LoVo (cell line): ENCODE measurements at regions not wholly inside any gene's neighbourhood (a gene's known extent, or its start where the extent isn't known, plus 50 kb on each side); places are given as distances from the start of the nearest gene placed in this dataset.

ENCODE experiments used
- DNase-seq: peaks from one replicate; pipeline ENCODE4 v3.0.0-alpha.2; 2016; ENCODE audit warnings: low spot score

DNA sequence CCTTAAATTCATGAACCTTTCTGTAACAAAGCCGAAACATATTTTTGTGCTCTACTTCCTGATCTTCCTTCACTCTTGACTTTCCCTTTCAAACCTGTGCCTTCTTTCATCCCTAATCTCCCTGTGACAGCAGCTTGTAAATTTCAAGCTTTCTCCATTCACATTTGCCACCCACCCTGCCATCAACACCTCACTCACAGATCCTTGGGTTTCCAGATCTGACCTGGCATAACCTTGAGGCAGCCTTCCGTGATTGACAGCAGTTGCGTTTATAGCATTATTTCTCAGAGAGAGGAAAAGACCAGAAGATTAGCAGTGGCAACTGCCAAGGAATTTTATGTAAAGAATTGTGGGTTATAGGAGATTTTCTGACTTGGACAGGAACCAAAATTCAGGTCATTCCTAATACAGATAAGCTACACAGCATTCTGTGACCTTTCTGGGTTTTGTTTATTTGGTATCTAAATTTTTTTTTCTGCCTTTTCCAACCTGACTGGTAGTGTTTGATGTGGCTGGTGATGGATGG, 260.0 kb downstream of the NR2F1-AS1 start:
- no peak for DNase-seq

DNA sequence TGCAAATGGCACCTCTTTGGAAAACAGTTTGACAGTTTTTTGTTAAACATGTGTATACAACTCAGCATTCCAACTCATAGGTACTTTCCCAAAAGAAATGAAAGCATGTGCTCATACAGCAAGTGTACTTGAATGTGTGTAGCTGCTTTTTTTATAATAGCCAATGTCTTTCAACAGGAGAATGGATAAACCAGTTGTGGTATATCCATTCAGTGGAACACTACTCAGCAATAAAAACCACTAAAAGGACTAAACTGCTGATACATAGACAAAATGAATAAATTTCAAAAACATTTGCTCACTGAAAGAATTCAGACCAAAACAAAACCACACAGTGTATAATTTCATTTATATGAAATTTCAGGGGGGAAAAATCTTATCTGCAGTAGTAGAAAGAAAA, 267.3 kb downstream of the NR2F1-AS1 start:
- DNase-seq = no peak

DNA sequence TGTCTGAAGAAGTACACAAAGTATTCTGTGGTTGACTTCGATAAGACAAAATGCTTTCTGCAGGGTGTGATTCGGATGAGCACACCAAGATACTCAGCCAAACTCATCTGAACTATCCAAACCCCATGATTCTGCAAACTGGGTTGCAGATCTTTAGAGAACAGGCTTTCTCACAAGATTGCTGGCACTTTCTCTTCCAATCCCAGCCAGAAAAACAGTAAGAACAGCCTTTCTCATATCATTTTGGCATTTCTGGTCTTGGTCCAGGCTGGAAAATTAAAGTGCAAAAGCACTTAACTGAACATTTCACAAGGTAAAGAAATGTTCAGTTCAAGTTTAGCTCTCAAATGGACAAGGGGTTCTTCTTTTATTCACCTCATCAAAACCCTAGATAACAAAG, 269.1 kb downstream of the NR2F1-AS1 start:
- no peak for DNase-seq

DNA sequence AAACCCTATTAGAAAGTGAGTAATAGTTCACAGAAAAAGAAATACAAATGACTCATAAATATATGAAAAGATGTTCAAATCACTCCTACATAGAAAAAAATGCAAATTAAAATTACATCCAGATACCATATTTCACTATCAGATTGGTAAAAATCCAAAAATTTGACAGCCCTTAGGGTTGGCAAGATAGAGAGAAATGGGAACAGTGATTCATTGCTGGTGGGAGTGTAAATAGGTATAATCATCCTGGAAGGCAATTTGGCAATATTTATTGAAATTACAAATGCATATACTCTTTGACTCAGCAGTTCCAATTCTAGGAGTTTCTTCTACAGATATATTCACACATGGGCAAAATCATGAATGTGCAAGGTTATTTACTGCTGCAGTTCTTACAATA, 273.5 kb downstream of the NR2F1-AS1 start:
- no peak for DNase-seq

DNA sequence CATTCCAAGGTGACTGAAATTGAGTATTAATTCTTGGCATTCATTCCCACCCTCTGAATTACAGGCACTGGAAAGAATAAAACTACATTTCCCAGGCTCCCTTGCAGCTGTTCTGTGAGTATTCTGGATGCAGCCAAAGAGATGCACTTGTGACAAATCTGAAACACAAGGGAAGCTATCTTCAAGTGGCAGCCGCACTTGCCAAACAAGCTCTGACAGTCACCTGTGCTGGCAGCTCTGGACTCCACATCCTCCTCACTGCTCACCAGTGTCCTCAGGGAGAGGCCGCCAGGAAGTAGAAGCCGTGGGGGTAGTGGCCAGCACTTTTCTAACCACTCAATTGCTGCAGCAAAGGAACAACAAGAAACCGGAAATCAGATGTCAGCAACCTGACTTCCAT, 275.0 kb downstream of the NR2F1-AS1 start:
- DNase-seq = no peak

- no peak for DNase-seq
Observed at GRCh38 chr5:93304456-93305250, 276.4 kb downstream of the NR2F1-AS1 start.

DNA sequence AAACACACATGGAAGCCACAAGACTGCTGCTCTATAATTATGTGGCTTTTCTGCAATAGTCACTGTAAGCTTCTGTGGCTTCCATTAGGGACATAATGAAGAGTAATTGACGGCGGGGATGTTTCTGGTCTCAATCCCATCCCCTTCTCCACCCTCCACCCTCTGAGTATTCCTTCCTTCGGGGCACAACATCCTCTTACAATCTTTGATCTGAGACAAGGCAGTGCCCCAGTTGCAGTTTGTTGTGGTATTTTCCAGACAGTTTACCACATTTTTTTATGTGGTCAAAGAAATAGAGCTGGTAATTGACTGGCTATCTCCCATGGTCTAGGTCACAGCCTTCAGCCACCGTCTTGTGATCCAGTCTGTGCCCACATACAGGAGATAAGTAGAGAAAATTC, 277.7 kb downstream of the NR2F1-AS1 start:
- DNase-seq = no peak

DNA sequence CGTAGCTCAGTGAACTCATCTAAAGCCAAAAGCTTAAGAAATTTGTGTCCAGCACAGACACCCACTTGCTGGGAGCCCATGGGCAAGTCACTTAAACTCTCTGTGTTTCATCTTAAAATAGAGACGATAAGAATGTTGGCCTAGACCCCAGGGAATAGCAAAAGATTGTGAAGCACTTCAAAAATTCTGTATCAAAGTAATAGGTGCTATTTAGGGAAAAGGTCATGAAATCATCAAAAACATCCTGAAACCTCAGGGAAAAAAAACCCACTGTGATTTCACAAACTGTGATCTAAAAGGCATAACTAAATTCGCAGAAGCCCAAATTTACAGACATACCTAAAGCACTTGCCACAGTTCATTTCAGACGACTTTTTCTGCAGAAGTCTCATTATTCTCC, 278.3 kb downstream of the NR2F1-AS1 start:
- DNase-seq = no peak

- no peak for DNase-seq
Observed at GRCh38 chr5:93300945-93301344, 280.1 kb downstream of the NR2F1-AS1 start.

- no peak for DNase-seq
Observed at GRCh38 chr5:93300309-93300923, 280.6 kb downstream of the NR2F1-AS1 start.

GRCh38 chr5:93299681-93300308, 281.2 kb downstream of the NR2F1-AS1 start:
- no peak for DNase-seq

DNA sequence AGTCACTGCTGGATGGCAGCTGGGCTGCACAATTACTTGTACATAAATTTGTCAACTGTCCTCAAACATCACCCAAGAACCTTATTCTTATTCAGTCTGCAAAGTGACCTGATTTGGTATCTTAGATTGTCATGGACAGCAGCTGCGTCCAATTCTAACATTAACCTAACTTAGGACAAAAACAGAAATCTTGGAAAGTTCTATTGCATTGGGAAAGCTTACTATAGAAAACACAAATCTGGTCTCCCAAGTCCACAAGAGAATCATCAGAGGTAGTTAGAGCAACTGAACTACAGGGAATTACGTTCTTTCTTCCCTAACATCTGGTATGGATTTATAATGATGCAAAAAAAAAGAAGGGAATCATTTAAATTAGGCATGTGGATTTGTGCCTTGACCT, 283.9 kb downstream of the NR2F1-AS1 start:
- no peak for DNase-seq

GRCh38 chr5:93296338-93296737, 284.7 kb downstream of the NR2F1-AS1 start:
- no peak for DNase-seq

GRCh38 chr5:93294996-93295395, 286.0 kb downstream of the NR2F1-AS1 start:
- no peak for DNase-seq

DNA sequence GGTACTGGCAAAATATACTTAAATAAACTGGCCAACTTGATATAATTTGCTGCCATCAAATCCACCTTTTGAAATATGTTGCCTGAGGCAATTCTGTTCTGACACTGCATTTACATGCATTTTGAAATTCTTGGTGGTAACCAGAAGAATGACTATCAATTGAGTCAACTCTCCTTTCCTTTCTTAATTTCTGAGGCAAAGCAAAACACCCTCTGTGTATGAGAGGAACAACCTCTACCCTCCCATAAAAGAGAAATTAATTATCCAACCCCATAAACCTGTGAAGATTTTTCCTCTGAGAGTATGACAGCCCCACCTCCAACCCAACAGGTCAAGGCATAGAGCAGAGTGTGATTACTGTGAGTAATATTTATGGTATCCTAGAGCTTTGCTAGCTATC, 286.8 kb downstream of the NR2F1-AS1 start:
- peak; percentile 35 for DNase-seq

DNA sequence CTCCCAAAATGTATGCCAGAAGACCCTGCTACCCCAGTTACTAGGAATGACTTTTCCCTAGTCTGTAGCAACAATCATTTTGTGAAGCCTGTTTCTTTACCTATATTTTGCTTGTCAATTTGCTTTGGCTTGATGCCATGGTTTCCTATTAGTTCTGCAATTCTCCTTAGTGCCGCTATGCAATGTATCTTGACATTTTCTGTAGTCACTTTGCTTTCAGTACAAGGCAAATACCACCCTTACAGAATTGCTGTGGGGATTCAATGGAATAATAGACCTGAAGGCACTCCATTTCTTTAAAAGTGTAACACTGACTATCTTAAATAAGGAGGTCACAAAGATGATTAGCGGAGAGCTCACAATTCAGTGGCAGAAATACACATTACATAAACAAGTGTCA, 291.1 kb downstream of the NR2F1-AS1 start:
- DNase-seq = no peak

DNA sequence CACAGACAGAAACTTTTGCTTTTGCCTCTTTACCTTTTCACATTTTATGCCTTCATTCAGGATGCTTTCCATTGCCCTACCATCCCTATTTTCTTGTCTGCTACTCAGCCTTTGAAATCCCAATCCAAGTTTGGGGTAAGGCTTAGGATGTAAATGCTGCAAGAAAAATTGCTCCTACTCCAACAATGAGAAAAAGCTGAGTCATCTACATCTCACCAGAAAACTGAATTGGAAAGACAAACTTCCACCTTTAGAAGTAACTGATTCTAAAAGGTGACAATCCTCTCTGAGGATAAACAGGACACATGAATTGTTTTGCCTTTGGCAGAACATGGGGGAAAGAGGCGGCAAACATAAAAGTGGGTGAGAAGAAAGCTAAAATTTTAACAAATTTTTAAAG, 295.6 kb downstream of the NR2F1-AS1 start:
- no peak for DNase-seq

DNA sequence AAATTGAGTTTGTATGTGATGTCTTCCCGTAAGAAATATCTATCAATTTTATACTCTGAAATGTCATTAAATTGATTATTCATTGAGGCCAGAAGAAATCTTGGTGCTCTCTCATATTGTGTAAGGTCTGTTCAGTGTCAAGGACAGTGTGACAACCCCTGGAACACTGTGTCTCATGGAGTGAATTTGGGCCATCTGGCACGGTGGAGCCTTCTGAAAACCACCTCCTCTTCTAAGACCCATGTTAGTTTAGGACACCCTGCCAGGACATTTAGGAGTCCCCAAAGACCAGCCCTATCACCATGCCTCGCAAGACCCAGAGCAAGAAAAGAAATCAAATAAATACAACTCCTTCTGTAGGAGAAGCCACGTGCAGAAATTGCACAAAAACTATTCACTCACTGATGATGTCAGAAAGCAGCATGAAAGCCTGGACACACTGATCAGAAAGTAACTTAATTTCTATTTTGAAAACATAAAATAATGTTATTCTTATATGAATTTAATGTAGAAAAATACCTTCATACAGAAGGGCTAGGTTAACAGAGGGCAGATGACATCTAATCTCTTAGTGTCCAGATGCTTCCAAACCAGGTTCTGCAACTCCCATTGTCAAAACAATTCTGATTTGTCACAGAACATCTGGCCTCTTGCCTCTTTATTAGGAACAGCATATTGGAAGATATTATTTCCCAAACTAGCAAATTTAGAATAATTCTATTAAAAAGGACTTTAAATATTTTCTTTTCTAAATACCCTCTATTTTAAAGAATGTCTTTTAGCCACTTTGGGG, 298.8 kb downstream of the NR2F1-AS1 start:
- DNase-seq = no peak

DNA sequence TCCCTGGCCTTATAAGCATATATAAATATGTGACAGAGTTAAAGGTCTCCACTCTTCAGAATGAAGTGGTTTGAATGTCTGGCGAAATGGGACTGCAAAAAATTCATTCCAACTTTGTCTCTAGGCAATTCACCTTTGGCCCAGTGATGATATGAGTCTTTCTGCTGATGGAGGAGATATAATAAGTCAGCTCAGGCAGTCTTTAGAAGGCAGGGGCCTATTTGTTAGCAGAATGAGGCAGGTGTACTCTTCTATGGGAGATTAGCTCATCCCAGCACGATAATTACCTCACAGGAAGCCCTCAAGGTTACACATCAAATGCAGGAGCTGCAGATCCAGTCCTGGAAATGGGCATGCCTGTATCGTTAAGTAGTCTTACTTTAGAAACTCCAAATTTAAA, 300.5 kb downstream of the NR2F1-AS1 start:
- no peak for DNase-seq

DNA sequence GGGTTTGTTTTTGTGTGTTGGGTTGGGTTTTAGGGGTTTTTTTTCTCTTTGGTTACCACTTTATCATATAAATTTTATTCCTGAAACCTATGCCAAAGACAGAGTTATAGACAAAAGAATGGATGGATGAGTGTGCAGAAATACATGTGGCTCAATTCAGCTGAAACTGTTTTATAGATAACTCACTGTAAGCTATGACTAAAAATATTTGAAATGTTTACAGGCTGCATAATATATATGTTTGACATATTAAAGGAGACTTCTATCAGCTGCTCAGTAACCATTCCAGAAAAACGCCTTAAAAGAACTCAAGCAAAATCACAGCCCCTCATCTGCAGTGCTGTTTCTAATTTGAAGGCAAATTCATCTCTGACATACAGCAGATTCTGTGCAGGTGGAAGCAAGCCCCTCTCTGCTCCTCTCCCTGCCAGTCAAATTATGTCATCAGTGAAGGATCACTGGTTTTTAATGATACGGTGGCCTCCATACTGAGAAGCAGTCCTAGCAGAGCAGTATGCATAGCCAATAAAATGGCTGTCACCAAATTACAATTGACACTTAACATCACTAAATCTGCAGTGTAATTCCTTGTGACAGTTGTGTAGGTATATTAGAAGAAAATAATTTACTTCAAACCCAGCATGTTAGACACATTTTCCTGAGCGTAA, 301.6 kb downstream of the NR2F1-AS1 start:
- DNase-seq = no peak

- DNase-seq = no peak
Observed at GRCh38 chr5:93278896-93279295, 302.1 kb downstream of the NR2F1-AS1 start.

- no peak for DNase-seq
Observed at GRCh38 chr5:93277051-93277450, 304.0 kb downstream of the NR2F1-AS1 start.
